Stimulated activated CD4-positive, alpha-beta T cell treated with anti-CD3 and anti-CD28 coated beads, TNF-alpha, amount 100 ng/mL, for 48 hours (primary cell): ENCODE measurements at regions not wholly inside any gene's neighbourhood (a gene's known extent, or its start where the extent isn't known, plus 50 kb on each side); places are given as distances from the start of the nearest gene placed in this dataset.

ENCODE experiments used
- DNase-seq, 3 donors: peaks; one replicate each; pipeline ENCODE4 v3.0.0-alpha.2; 2020; ENCODE audit warnings: low read depth in 3 of 3

DNA sequence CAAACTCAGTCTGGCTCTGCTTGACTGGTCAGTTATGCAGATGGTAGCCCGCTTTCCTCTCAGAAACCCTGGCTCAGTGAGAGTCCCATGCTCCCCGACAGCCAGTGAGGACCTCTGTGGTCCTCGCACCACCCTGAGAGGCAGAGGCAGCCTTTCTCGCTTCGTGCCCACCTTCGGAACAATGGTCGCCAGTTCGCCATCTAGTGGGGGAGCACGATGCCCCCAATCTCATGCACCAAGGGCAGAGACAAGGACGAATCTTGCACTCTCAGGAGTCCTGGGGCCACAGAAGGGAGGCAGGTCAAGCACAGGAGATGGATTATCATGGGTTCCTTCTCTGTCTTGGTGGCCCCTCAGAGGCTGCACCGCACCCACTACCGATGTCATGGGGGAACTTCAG lies 75.2 kb downstream of the RHCG start:
- DNase-seq = no peak

GRCh38 chr15:89419370-89419984 lies 76.9 kb downstream of the RHCG start:
- DNase-seq = peak in 1 of 3 donors; percentile 13

- no peak for DNase-seq
Measured at GRCh38 chr15:89417206-89417725, 79.1 kb downstream of the RHCG start.

- peak; percentile 66 to 85 (median 70) for DNase-seq
Measured at GRCh38 chr15:89416339-89417183, 79.8 kb downstream of the RHCG start.

DNA sequence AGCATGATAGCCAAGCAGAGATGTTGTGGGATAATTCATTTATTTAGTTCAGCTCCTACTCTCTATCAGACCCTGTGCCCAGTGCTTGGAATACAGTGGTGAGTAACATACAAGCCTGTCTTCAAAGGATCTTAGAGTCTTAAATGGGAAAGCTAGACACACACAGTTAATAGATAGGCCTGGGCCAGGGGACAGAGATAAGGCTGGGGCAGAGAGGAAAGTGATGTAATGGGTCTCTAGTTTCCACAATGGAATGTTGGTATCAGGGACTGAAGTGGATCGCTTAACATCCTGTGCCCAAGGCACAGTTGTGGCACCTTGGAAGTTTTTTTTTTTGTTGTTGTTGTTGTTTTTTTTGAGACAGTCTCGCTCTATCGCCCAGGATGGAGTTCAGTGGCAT lies 79.9 kb upstream of the POLG start:
- no peak for DNase-seq

DNA sequence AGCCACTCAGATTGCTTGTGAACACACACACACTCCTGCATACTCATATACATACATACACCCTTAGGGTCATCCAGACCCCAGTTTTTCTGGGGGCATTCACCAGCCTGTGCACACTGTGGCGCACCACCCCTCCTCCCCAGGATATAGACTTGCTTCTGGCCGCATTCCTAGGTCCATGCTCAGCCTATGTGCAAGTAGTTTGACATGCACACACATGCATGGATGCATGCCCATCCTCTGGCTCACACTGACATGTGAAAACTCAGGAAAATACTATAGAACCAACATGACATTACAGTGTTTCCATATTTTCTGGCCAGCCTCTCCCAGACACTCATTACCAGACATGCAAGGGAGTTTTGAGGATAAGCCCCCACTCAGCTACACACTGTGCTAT lies 79.3 kb upstream of the POLG start:
- DNase-seq = no peak

- DNase-seq = no peak
Measured at GRCh38 chr15:89412905-89413411, 78.3 kb upstream of the POLG start.

GRCh38 chr15:89410039-89410435 lies 75.4 kb upstream of the POLG start:
- DNase-seq = no peak

DNA sequence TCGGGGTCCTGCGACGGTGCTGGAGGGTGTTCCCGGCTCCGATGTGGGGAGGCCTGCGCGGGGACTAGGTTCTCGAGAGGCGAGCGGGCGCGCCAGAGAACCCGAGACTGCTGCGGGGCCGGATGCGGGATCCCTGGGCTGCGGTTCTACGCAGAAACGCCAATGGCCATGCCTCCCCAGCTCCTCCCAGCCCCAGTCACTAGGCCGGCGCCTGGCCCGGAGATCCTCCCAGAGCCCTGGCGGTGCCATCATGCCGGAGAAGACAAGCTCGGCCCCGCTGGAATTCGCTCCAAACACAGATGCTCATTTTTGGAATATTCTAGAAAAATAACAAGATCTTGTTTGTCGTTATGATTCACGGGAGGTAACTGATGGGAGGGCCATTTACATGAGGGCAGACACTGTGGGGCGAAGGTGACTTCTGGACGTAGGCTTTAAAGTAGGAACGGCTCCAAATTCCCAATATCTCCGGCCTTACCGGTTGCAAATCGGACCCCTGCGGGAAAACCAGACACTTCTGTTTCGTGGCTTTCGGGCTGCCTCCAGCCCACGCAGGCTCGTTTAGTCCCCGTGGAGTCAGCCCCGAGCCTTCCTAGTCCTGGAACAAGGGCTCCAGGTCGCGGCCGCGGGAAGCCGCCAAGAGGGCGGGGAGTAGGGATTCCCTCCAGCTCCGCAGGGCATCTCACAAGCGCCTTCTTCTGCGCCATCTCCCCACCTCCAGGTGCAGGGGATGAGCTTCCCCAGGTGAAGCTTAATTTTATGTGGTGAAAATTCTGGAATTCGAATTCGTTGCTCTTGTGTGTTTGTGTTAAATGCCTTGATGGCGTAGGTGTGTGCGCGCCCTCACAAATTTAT lies 74.8 kb upstream of the POLG start:
- no peak for DNase-seq

- no peak for DNase-seq
Measured at GRCh38 chr15:89408372-89409183, 74.0 kb upstream of the POLG start.

DNA sequence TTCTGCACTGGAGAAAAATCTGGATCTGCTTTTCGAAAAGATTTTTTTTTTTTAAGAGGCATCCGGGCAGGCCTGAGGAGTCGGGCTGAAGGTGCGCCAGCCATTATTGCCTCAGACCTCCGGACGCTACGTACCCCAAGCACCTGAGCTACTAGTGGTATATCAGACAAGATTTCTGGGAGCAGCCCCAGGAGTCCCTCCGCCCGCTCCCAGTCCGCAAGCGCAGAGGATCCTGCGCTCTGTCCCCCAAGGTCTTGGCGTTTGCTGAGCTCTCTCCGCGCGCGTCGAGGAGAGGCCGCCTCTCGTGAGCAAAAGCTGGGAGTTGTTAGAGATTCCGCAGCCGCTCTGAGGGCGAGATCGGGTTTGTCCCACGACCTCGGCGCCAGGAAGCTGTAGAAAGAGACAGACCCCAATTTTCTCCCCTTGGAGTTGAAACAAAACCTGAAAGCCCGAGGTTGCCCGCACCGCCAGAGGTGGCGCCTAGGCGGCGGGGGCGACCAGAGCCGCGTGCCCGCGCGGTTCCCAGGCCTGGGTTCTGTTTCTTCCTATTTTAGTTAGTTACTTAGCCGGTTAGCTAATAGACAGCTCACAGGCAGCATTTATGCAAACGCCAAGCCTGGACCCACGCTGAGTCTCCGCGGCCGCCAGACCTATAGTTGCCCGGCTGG lies 72.5 kb upstream of the POLG start:
- no peak for DNase-seq

- DNase-seq = no peak
Measured at GRCh38 chr15:89406218-89406939, 71.8 kb upstream of the POLG start.

DNA sequence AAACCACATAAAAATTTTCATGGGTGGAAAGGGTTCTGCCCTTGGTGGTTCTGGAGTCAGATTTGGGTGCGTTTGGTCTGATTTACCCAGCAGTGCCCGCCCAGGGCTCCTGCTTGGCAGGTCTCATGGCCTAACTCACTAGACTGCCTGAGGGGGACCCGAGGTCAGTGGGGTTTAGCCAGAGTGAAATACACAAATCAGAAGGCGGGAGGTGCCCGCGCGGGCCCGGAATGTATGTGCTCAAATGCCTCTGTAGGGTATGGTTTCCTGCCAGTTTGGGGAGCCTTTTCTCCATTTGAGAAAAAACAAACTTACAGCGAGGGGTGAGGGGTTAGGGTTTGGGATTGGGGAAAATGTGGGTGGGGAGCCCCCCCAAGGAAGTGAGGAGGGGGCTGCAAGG lies 70.9 kb upstream of the POLG start:
- no peak for DNase-seq

GRCh38 chr15:89404023-89404422 lies 69.4 kb upstream of the POLG start:
- no peak for DNase-seq

GRCh38 chr15:89402518-89402805 lies 67.8 kb upstream of the POLG start:
- no peak for DNase-seq

- no peak for DNase-seq
Measured at GRCh38 chr15:89401631-89402517, 67.2 kb upstream of the POLG start.

GRCh38 chr15:89400782-89401545 lies 66.3 kb upstream of the POLG start:
- DNase-seq = no peak

DNA sequence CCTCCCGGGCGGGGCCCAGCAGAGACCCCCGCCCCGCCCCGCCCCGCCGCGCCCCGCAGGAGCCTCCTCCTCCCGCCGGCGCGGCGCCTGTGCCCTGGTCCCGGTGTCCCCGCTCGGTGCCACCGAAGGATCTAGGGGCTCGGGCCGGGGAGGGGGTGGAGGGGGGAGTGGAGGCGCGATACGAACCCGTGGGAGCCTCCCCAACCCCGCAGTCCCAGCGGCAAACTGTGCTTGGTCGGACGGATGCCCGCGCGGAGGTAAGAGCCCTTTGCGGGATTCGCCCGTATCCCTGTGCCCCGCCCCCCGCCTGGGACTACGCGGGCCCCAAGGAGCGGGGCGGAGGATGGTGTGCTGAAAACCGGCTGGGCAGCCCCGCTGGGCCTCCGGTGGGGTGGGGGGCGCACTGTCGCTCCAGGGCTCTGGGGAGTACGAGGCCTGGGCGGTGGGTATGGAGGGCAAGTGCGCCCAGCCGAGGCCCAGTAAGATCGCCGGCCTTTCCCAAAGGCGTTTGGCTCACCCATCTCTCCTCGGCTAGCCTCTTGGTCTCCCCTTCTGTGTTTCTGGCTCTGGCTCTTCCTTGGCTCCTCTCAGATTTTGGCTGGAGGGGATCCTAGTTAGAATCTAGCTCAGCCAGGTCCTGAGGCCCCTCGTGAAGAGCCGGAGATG lies 65.6 kb upstream of the POLG start:
- no peak for DNase-seq
